ENCODE measurements at regions not wholly inside any gene's neighbourhood (a gene's known extent, or its start where the extent isn't known, plus 50 kb on each side); places are given as distances from the start of the nearest gene placed in this dataset.
A peak's percentile ranks its signal among the peaks of the same experiment; 100 is the strongest.

DNA sequence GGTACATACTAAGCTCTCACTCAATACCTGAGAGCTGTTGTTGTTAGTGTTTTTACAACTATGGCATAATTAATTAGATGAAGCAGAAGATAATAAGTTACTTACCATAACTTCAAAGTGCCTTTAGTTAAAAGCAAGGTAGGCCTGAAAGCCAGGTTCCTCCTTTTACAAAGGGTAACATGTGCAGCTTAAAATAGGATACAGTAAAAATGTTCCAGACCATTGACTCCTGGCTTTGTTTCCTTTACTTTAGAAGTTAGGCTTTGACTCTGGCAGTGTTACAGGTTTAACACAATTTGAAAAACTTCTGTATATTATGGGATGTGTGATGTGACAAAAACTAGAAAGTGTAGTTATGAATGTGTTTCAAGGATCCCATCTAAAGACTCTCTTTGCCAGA lies 522.5 kb downstream of the EPM2A start:
- no peak for ATAC-seq
- Histone ChIP-seq H3K36me3 (ENCODE audit: low read depth, low read length) (no peaks in the 10 kb centered on the region), H3K4me3 (ENCODE audit: low read length) (no peak overlapping the region), H3K9me3 (ENCODE audit: low read length) (no peaks in the 10 kb centered on the region), H3K27me3 (ENCODE audit: low read length) (no peaks in the 10 kb centered on the region), H3K9ac (ENCODE audit: low read length) (no peak overlapping the region), H2AFZ (ENCODE audit: low read length) (no peak overlapping the region), H3K4me2 (ENCODE audit: low read length) (no peak overlapping the region), H3K9me2 (replicated peaks; ENCODE audit: low read length) (no peaks in the 10 kb centered on the region), H3K4me1 (ENCODE audit: insufficient read depth, low read length) (no peaks in the 10 kb centered on the region), H4K20me1 (ENCODE audit: low read length) (no peaks in the 10 kb centered on the region), H3K79me2 (ENCODE audit: low read length) (no peaks in the 10 kb centered on the region), H3K27ac (ENCODE audit: low read length) (no peak overlapping the region), H3F3A (ENCODE audit: low read length, unreplicated experiment) (no peaks in the 10 kb centered on the region)
- CTCF ChIA-PET: interaction anchor here (0.6 kb wide), 1 partner anchor 565 kb away, joined by 3 read pairs; no protein-coding TSS in a partner anchor
- POLR2A ChIA-PET (ENCODE audit: unreplicated experiment): no interaction called here
- no TSS peak for BruUV-seq (replicated peaks)
- TF ChIP-seq EZH2 (IDR thresholded peaks at IDR 0.05; ENCODE audit: low read length, unreplicated experiment) (no peak), EZH2phosphoT487 (IDR thresholded peaks at IDR 0.05; ENCODE audit: borderline replicate concordance, low read length) (no peak)
- TF ChIP-seq, protein P1, sequence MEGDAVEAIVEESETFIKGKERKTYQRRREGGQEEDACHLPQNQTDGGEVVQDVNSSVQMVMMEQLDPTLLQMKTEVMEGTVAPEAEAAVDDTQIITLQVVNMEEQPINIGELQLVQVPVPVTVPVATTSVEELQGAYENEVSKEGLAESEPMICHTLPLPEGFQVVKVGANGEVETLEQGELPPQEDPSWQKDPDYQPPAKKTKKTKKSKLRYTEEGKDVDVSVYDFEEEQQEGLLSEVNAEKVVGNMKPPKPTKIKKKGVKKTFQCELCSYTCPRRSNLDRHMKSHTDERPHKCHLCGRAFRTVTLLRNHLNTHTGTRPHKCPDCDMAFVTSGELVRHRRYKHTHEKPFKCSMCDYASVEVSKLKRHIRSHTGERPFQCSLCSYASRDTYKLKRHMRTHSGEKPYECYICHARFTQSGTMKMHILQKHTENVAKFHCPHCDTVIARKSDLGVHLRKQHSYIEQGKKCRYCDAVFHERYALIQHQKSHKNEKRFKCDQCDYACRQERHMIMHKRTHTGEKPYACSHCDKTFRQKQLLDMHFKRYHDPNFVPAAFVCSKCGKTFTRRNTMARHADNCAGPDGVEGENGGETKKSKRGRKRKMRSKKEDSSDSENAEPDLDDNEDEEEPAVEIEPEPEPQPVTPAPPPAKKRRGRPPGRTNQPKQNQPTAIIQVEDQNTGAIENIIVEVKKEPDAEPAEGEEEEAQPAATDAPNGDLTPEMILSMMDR (conservative IDR thresholded peaks at IDR 0.05; ENCODE audit: low read depth, low read length): no peak
- DNase-seq: no peak
- intact Hi-C loops (cut with micrococcal nuclease): loop anchor here (5.0 kb wide), 2 partner anchors 61 to 566 kb away; no protein-coding TSS in a partner anchor

- no peaks in the 10 kb centered on the region for H3K9me2 ChIP-seq (replicated peaks; ENCODE audit: low read length)
- no peaks in the 10 kb centered on the region for H3K27me3 ChIP-seq (ENCODE audit: low read length)
- no peak overlapping the region for H3K27ac ChIP-seq (ENCODE audit: low read length)
- no peak for ATAC-seq
- no TSS peak for BruUV-seq (replicated peaks)
- intact Hi-C loops (cut with micrococcal nuclease): loop anchor here (2.0 to 5.0 kb wide), 4 partner anchors 61 to 629 kb away; no protein-coding TSS in a partner anchor
- DNase-seq: no peak
- TF ChIP-seq EZH2 (IDR thresholded peaks at IDR 0.05; ENCODE audit: low read length, unreplicated experiment) (no peak), EZH2phosphoT487 (IDR thresholded peaks at IDR 0.05; ENCODE audit: borderline replicate concordance, low read length) (no peak)
- TF ChIP-seq, protein P1 (conservative IDR thresholded peaks at IDR 0.05; ENCODE audit: low read depth, low read length): no peak
- POLR2A ChIA-PET (ENCODE audit: unreplicated experiment): no interaction called here
- no peaks in the 10 kb centered on the region for H3K9me3 ChIP-seq (ENCODE audit: low read length)
- H3K79me2 ChIP-seq (ENCODE audit: low read length): no peaks in the 10 kb centered on the region
- no peak overlapping the region for H3K4me3 ChIP-seq (ENCODE audit: low read length)
- no peak overlapping the region for H3K4me2 ChIP-seq (ENCODE audit: low read length)
- H4K20me1 ChIP-seq (ENCODE audit: low read length): no peaks in the 10 kb centered on the region
- H3K36me3 ChIP-seq (ENCODE audit: low read depth, low read length): no peaks in the 10 kb centered on the region
- H3F3A ChIP-seq (ENCODE audit: low read length, unreplicated experiment): no peaks in the 10 kb centered on the region
- no peak overlapping the region for H3K9ac ChIP-seq (ENCODE audit: low read length)
- no peaks in the 10 kb centered on the region for H3K4me1 ChIP-seq (ENCODE audit: insufficient read depth, low read length)
- peak overlapping the region; percentile 35; the same call in 1 of the 2 replicates for H2AFZ ChIP-seq (ENCODE audit: low read length)
- CTCF ChIA-PET: no interaction called here
Observed at GRCh38 chr6:145213614-145214013, 521.7 kb downstream of the EPM2A start.

GRCh38 chr6:145214570-145214969 lies 520.8 kb downstream of the EPM2A start:
- TF ChIP-seq EZH2 (IDR thresholded peaks at IDR 0.05; ENCODE audit: low read length, unreplicated experiment): no peak
- TF ChIP-seq, protein P1 (conservative IDR thresholded peaks at IDR 0.05; ENCODE audit: low read depth, low read length): peak; percentile 66; the same call in 1 of the 2 replicates
- BruUV-seq (replicated peaks): no TSS peak
- Histone ChIP-seq H4K20me1 (ENCODE audit: low read length) (no peaks in the 10 kb centered on the region), H2AFZ (ENCODE audit: low read length) (peak overlapping the region; percentile 70), H3K9ac (ENCODE audit: low read length) (no peak overlapping the region), H3K4me3 (ENCODE audit: low read length) (no peak overlapping the region), H3K4me1 (ENCODE audit: insufficient read depth, low read length) (no peaks in the 10 kb centered on the region), H3K79me2 (ENCODE audit: low read length) (no peaks in the 10 kb centered on the region), H3K27ac (ENCODE audit: low read length) (no peak overlapping the region), H3K9me3 (ENCODE audit: low read length) (no peaks in the 10 kb centered on the region), H3K36me3 (ENCODE audit: low read depth, low read length) (no peaks in the 10 kb centered on the region), H3K4me2 (ENCODE audit: low read length) (peak overlapping the region; percentile 39), H3K27me3 (ENCODE audit: low read length) (no peaks in the 10 kb centered on the region), H3F3A (ENCODE audit: low read length, unreplicated experiment) (no peaks in the 10 kb centered on the region), H3K9me2 (replicated peaks; ENCODE audit: low read length) (no peaks in the 10 kb centered on the region)
- CTCF ChIA-PET: no interaction called here
- POLR2A ChIA-PET (ENCODE audit: unreplicated experiment): no interaction called here
- intact Hi-C loops (cut with micrococcal nuclease): loop anchor here (2.0 to 5.0 kb wide), 4 partner anchors 62 to 630 kb away; no protein-coding TSS in a partner anchor
- DNase-seq: peak; percentile 53
- ATAC-seq: no peak

All from PC-3 (cell line).